GM18519 (cell line): ENCODE measurements at regions not wholly inside any gene's neighbourhood (a gene's known extent, or its start where the extent isn't known, plus 50 kb on each side); places are given as distances from the start of the nearest gene placed in this dataset.

ENCODE experiments used
- ATAC-seq: cut with Tn5 transposase; IDR thresholded peaks from one replicate; pipeline ENCODE4 v1.9.1; 2021; ENCODE audit warnings: mild to moderate bottlenecking, moderate library complexity; ENCODE audit not compliant: unreplicated experiment, low FRiP score

DNA sequence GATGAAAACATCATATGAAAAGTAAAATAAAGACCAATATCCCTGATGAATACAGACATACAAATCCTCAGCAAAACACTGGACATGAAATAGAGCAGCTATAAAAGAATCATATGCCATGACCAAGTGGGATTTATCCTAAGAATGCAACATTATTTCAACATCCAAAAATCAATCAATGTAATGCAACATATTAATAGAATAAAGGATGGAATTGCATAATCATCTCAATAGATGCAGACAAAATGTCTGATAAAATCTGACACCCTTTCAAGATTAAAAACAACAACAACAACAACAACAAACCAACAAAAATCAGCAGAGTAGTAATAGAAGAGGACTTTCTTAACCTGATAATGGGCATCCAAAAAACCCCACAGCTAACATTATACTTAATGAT lies 63.8 kb upstream of the IL1R1 start:
- no peak for ATAC-seq

DNA sequence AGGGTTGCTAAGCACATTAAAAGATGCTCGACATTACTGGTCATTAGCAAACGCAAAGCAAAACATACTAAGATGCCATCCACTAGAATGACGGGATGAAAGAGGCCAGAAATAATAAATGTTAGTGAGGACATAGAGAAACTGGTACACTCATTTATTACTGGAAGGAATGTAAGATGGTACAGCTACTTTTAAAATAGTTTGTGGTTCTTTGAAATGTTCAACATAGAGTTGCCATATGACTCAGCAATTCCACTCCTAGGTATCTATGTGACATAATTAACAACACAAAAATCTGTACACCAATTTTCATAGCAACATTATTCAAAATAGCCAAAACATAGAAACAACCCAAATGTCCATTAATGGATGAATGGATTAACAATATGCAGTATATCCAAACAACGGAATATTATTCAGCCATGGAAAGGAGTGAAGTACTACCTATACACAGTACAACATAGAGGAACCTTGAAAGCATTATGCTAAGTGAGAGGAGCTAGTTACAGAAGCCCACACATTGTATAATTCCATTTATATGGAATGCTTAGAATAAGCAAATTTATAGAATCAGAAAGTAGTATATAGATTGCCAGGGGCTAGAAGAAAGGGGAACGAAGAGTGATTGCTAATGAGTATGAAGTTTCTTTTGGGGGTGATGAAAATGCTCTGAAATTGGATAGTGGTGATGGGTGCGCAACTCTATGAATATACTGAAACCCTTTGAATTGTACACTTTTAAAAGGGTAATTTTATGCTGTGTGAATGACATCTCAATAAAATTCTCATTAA lies 61.9 kb upstream of the IL1R1 start:
- ATAC-seq: peak; percentile 54

DNA sequence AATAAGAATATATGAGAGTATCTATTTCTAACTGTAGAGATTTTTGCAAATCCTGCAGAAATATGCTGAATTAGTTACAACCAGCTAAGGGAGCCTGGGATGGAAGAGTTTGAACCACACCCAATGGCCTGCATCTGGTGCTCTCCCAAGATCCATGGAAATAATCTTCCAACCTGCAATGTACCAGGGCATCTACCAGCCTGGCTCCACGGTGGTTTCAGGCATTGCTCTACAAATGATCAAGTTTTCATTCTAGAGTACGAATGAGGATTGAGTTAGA lies 61.4 kb upstream of the IL1R1 start:
- ATAC-seq: no peak

DNA sequence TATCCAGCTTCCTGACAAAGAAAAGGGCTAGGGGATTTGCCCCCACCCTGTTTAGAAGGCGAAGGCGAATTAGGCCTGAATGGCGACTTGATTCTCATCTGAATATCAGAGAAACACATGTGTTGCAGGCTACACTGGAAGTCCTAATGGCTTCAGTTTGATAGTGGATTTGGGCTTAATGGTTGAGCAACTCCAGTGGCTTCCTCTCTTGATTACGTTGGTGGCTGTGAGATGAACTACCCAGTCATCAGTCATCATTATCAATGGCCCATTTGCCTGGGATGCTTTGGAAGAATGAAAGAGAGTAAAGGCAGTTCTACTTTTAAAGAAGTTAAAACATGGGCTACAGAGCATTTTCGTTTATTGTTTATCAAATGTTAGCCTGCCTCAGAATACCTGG lies 60.9 kb upstream of the IL1R1 start:
- no peak for ATAC-seq

DNA sequence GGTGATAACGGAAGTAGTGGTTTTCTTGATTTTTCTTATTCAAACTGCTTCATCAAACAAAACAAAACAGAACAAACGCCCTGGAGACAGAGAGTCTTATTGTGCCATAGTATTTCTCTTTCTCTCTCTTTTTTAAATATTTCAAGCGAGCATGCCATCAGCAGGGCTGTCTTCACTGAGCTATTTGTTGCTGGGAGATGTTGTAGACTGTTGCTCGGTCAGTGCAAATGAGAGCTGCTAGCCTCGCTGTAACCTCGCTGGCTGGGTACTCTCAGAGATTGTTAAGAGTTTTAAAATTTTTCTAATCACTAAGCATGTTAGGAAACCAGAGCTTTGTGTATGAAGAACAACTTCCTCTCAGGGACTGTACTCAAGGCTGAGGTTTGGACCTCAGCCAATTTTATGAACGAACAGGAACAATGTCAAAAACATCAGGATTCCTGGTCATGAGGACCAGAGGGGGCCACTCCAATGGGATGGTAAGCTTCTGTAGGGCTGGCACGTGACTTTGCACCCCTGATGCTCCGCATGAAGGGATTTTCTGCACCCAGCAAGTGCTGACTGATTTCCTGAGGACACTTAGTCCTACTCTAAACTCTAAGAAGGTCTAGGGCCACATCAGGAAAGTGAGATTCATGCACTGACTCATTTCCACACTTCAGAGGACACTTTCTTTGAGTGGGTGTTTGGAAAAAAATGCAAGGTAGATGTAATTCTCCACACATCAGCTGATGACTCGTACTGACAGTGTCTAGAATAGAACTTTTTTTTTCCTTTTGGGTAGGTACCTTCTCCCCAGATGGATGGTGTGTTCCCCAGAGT lies 59.8 kb upstream of the IL1R1 start:
- ATAC-seq: peak; percentile 75

DNA sequence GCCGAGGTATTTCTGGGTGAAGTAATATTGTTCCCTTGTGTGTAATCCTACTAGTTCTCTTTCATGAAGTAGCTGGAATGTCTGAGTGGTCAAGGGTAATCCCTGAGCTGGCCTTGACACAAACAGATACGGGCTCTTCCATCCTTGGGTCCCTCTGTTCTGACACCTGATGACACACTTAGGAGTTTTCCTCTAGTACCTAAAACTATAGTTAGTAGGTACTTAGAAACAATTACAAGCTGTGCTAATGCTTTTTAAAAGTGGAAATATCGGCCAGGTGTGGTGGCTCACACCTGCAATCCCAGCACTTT lies 59.2 kb upstream of the IL1R1 start:
- ATAC-seq: no peak

DNA sequence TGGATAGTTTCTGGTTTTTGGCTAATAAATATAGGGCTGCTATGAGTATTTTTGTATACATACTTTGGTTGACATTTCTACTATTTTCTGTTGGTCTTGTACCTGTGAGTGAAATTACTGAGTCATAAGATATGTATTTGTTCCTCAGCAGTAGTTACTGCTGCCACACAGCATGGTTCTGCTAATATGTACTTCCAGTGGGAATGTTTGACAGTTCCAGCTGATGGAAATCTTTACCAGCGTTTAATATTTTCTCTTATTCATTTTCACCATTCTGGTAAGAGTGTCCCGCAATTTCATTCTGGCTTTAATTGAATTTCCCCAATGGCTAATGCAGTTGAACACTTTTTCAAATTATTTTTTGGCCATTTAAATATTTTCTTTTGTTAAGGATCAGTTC lies 57.9 kb upstream of the IL1R1 start:
- no peak for ATAC-seq

DNA sequence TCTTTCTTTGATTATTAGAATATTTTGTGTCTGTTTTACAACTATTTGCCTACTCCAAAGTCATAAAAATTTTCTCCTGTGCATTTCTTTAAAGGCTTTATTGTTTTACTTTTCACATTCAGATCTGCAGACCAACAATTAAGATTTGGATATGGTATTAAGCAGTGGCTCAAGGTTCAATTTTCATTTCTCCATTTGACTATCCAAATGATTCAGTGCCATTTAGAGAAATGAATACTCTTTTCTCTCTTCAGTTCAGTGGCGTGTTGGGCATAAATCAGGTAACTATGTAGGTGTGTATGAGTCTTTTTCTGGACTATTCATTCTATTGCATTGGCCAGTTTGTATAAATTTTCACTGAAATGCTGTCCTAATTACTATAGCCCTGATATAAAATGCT lies 57.3 kb upstream of the IL1R1 start:
- no peak for ATAC-seq

DNA sequence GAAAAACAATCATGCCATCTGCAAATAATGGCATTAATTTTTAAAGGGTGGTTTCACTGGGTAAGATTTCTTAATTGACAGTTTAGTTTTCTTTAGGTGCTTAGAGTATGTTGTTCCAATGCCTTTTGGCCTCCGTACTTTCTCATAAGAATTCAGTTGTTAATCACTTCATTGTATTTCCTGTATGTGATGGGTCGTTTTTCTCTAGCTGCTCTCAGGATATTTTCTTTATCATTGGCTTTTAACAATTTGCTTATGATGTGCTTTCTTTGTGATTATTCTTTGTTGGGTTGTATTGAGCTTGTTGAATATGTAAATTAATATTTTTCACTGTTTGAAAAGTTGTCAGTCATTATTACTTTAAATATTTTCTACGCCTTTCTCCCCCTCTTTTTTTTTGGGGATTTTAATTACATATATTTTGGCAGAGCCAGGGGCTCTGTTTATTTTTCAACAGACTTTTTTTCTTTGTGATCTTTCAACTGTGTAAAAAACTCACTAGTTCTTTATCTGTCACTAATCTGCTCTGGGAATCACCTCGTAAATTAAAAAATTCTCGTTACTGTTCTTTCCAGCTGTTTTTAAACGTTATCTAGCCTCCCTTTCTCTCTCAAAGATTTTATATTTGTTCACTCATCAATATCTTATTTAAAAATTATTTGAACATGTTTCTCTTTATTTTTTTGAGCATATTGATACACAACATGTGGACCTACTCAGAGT lies 56.2 kb upstream of the IL1R1 start:
- ATAC-seq: no peak

DNA sequence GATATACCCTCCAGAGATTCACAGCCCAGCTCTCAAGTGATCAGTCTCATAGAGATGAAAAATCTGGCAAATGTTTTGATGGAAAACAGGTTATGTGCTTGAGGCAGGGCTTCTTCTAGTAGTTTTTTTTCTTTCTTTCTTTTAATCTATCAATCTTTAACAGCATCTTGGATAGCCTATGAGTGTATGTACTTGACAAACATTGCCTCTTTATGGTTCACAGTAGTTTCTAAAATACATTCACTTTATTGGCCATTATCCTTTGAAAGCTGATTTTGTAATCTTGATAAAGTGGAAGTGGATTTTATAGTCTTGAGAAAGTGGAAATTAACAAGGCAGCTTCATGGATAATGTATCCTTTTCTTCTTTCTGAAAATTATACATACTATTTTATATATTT lies 51.4 kb upstream of the IL1R1 start:
- ATAC-seq: no peak

DNA sequence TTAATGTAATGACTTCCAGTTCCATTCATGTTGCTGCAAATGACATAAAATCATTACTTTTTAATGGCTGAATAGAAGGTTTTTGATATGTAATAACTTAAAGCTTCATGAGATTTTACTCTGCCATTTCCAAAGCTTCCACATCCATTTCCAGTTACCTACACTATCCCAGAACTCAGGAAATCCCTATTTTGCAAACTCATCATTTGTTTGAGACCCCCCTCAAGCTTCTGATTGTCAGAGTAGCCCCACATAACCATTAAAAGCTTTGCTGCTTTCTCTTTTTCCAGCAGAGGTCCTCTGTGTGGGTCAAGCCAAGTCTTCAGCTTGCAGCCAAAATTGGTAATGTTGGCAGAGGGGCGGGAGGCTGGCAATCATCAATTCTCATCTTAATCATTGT lies 50.6 kb upstream of the IL1R1 start:
- ATAC-seq: no peak

DNA sequence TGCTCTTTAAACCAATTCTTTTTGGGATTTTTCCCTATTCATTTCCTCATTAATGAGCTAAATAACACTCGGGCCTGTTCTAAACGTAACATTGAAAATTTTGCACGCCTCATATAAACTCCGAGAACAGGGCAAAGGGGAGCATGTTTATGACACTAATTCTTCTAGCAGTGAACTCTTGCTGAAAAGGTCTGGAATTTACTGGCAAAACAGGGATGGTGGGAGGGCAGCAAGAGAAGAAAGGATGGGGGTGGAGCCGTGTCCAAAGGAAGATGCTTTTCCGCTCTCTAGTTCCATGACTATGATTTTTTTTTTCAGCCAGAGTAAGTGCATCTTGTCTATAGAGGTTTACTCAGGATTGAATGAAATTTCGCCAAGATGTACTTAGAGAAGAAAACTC lies 50.0 kb upstream of the IL1R1 start:
- ATAC-seq: no peak
